Mesendoderm (in vitro differentiated cells): ENCODE measurements at regions not wholly inside any gene's neighbourhood (a gene's known extent, or its start where the extent isn't known, plus 50 kb on each side); places are given as distances from the start of the nearest gene placed in this dataset.
A peak's percentile ranks its signal among the peaks of the same experiment; 100 is the strongest.
"Not testable (repeated sequence)": the region's sequence is repeated elsewhere in the genome, so short reads cannot be mapped to it uniquely, and the experiment has no call there.

Experiments
- DNase-seq: peaks from one replicate; pipeline ENCODE4 v3.0.0; 2013
- H2AK5ac ChIP-seq: 2 replicates; pipeline ENCODE4 v1.6.1; 2013; ENCODE audit warnings: low read length, inconsistent platforms
- H2BK120ac ChIP-seq: 2 replicates; pipeline ENCODE4 v1.6.1; 2013; ENCODE audit warnings: low read depth, mild to moderate bottlenecking, low read length, moderate library complexity, mixed read lengths
- H2BK15ac ChIP-seq: replicated peaks from 2 replicates; pipeline ENCODE4 v1.6.1; 2013; ENCODE audit warnings: low read depth, mild to moderate bottlenecking, moderate library complexity
- H2BK5ac ChIP-seq: 2 replicates; pipeline ENCODE4 v1.6.1; 2013; ENCODE audit warnings: low read length, inconsistent platforms
- H3K18ac ChIP-seq: 2 replicates; pipeline ENCODE4 v1.6.1; 2013; ENCODE audit warnings: mild to moderate bottlenecking, low read length, mixed read lengths
- H3K23ac ChIP-seq: one replicate; pipeline ENCODE4 v1.6.1; 2013; ENCODE audit warnings: low read length
- H3K27ac ChIP-seq: 2 replicates; pipeline ENCODE4 v1.5.1; 2013; ENCODE audit warnings: low read depth, mild to moderate bottlenecking, inconsistent platforms, low read length, moderate library complexity
- H3K27me3 ChIP-seq: 2 replicates; pipeline ENCODE4 v1.6.1; 2013; ENCODE audit warnings: low read length, control low read depth, mild to moderate bottlenecking, inconsistent platforms; ENCODE audit not compliant: insufficient read depth, poor library complexity
- H3K36me3 ChIP-seq: 2 replicates; pipeline ENCODE4 v1.6.1; 2013; ENCODE audit warnings: low read length, inconsistent platforms; ENCODE audit not compliant: control insufficient read depth, insufficient read depth
- H3K4ac ChIP-seq: one replicate; pipeline ENCODE4 v1.6.1; 2013; ENCODE audit warnings: low read depth, mild to moderate bottlenecking, low read length, moderate library complexity
- H3K4me1 ChIP-seq: 2 replicates; pipeline ENCODE4 v1.6.1; 2013; ENCODE audit warnings: low read depth, low read length, inconsistent platforms; ENCODE audit not compliant: control insufficient read depth
- H3K4me2 ChIP-seq: 2 replicates; pipeline ENCODE4 v1.6.1; 2013; ENCODE audit warnings: low read length
- H3K4me3 ChIP-seq: 2 replicates; pipeline ENCODE4 v1.5.1; 2013; ENCODE audit warnings: mild to moderate bottlenecking, low read length
- H3K56ac ChIP-seq: one replicate; pipeline ENCODE4 v1.6.1; 2013; ENCODE audit warnings: low read length
- H3K79me1 ChIP-seq: 2 replicates; pipeline ENCODE4 v1.6.1; 2013; ENCODE audit warnings: low read length, inconsistent platforms
- H3K79me2 ChIP-seq: 2 replicates; pipeline ENCODE4 v1.6.1; 2013; ENCODE audit warnings: mild to moderate bottlenecking, low read length; ENCODE audit not compliant: control insufficient read depth, insufficient read depth
- H3K9ac ChIP-seq: 2 replicates; pipeline ENCODE4 v1.6.1; 2013; ENCODE audit warnings: low read length, inconsistent platforms
- H4K5ac ChIP-seq: one replicate; pipeline ENCODE4 v1.6.1; 2013; ENCODE audit warnings: low read length
- H4K8ac ChIP-seq: one replicate; pipeline ENCODE4 v1.6.1; 2013; ENCODE audit warnings: low read depth, mild to moderate bottlenecking, control low read depth, low read length, moderate library complexity
- WGBS: extraction: QIAGEN DNeasy Blood & Tissue Kit; methylation state at CpG from one replicate; pipeline ENCODE4 v1.1.7; 2013; ENCODE audit warnings: low lambda C conversion rate, missing lambda C conversion rate; ENCODE audit not compliant: insufficient coverage; ENCODE audit errors: extremely low coverage; 5-methylcytosine and 5-hydroxymethylcytosine counted together

- H2BK120ac ChIP-seq, result no peak overlapping the region
- H3K36me3 ChIP-seq, result no peaks in the 10 kb centered on the region
- no CpG with 5 or more reads among the region's 53 CpGs for WGBS
- peak overlapping the region; percentile 31 for H3K4me2 ChIP-seq
- no peak overlapping the region for H4K8ac ChIP-seq
- no peak overlapping the region for H3K23ac ChIP-seq
- peak overlapping the region; percentile 42 for H3K56ac ChIP-seq
- H3K4me3 ChIP-seq, result no peak overlapping the region
- DNase-seq, result peak; percentile 44
- no peaks in the 10 kb centered on the region for H3K79me1 ChIP-seq
- H4K5ac ChIP-seq, result no peak overlapping the region
- H3K79me2 ChIP-seq, result no peaks in the 10 kb centered on the region
- H3K4ac ChIP-seq, result no peak overlapping the region
- H3K27ac ChIP-seq, result no peak overlapping the region
- H3K27me3 ChIP-seq, result peaks cover 1% of the 10 kb centered on the region
- H3K4me1 ChIP-seq, result no peaks in the 10 kb centered on the region
- peak overlapping the region; percentile 92 for H3K18ac ChIP-seq
- H2BK15ac ChIP-seq, result no peak overlapping the region
- no peak overlapping the region for H2AK5ac ChIP-seq
- no peak overlapping the region for H2BK5ac ChIP-seq
- H3K9ac ChIP-seq, result peak overlapping the region; percentile 29
These were observed 124.1 kb downstream of the ANKRD30BL start for GRCh38 chr2:132037527-132038178.

GRCh38 chr2:132034646-132035045 lies 127.1 kb downstream of the ANKRD30BL start:
- DNase-seq, result no peak
- no peaks in the 10 kb centered on the region for H3K79me2 ChIP-seq
- H3K23ac ChIP-seq, result no peak overlapping the region
- no peak overlapping the region for H2BK5ac ChIP-seq
- H4K8ac ChIP-seq, result no peak overlapping the region
- H3K56ac ChIP-seq, result no peak overlapping the region
- no peak overlapping the region for H4K5ac ChIP-seq
- H3K4me2 ChIP-seq, result no peak overlapping the region
- H3K4ac ChIP-seq, result no peak overlapping the region
- H3K79me1 ChIP-seq, result no peaks in the 10 kb centered on the region
- H3K4me3 ChIP-seq, result no peak overlapping the region
- peaks cover 1% of the 10 kb centered on the region for H3K27me3 ChIP-seq
- no peak overlapping the region for H2BK120ac ChIP-seq
- H3K36me3 ChIP-seq, result no peaks in the 10 kb centered on the region
- H3K18ac ChIP-seq, result no peak overlapping the region
- no peak overlapping the region for H3K9ac ChIP-seq
- WGBS, result 100% methylated on average over 2 of the region's 2 CpGs
- H2AK5ac ChIP-seq, result no peak overlapping the region
- H3K4me1 ChIP-seq, result no peaks in the 10 kb centered on the region
- H2BK15ac ChIP-seq, result no peak overlapping the region
- H3K27ac ChIP-seq, result no peak overlapping the region

GRCh38 chr2:132033949-132034348 lies 127.8 kb downstream of the ANKRD30BL start:
- no peak for DNase-seq
- no peak overlapping the region for H3K4me3 ChIP-seq
- H2BK5ac ChIP-seq, result no peak overlapping the region
- no peaks in the 10 kb centered on the region for H3K4me1 ChIP-seq
- H4K8ac ChIP-seq, result no peak overlapping the region
- no peak overlapping the region for H3K27ac ChIP-seq
- H3K4ac ChIP-seq, result no peak overlapping the region
- no peak overlapping the region for H3K9ac ChIP-seq
- H3K18ac ChIP-seq, result no peak overlapping the region
- H2AK5ac ChIP-seq, result no peak overlapping the region
- WGBS, result 100% methylated on average over 2 of the region's 2 CpGs
- H3K56ac ChIP-seq, result no peak overlapping the region
- no peaks in the 10 kb centered on the region for H3K79me2 ChIP-seq
- H2BK15ac ChIP-seq, result no peak overlapping the region
- no peak overlapping the region for H3K4me2 ChIP-seq
- peaks cover 1% of the 10 kb centered on the region for H3K27me3 ChIP-seq
- no peaks in the 10 kb centered on the region for H3K79me1 ChIP-seq
- no peaks in the 10 kb centered on the region for H3K36me3 ChIP-seq
- no peak overlapping the region for H3K23ac ChIP-seq
- no peak overlapping the region for H4K5ac ChIP-seq
- no peak overlapping the region for H2BK120ac ChIP-seq

- Histone ChIP-seq H3K27me3 (peaks cover 1% of the 10 kb centered on the region), H3K4me1 (no peaks in the 10 kb centered on the region), H3K79me2 (no peaks in the 10 kb centered on the region), H4K5ac (no peak overlapping the region), H3K56ac (no peak overlapping the region), H3K23ac (no peak overlapping the region), H2BK15ac (no peak overlapping the region), H3K27ac (no peak overlapping the region), H2AK5ac (no peak overlapping the region), H3K18ac (no peak overlapping the region), H2BK120ac (no peak overlapping the region), H3K4me3 (no peak overlapping the region), H4K8ac (no peak overlapping the region), H3K4me2 (no peak overlapping the region), H2BK5ac (no peak overlapping the region), H3K9ac (no peak overlapping the region), H3K36me3 (no peaks in the 10 kb centered on the region), H3K4ac (no peak overlapping the region), H3K79me1 (no peaks in the 10 kb centered on the region)
- WGBS, result 100% methylated on average over 2 of the region's 2 CpGs
- DNase-seq, result no peak
These were observed 128.4 kb downstream of the ANKRD30BL start for GRCh38 chr2:132033365-132033764.

- H3K4me3 ChIP-seq, H3K18ac ChIP-seq, H3K9ac ChIP-seq, H2BK15ac ChIP-seq, H3K4me2 ChIP-seq, H3K36me3 ChIP-seq, H3K27ac ChIP-seq, H2BK5ac ChIP-seq, H3K56ac ChIP-seq, H3K4me1 ChIP-seq, H3K79me1 ChIP-seq, H3K4ac ChIP-seq, H2AK5ac ChIP-seq, H3K23ac ChIP-seq, H4K8ac ChIP-seq, DNase-seq, H4K5ac ChIP-seq, H3K27me3 ChIP-seq, H2BK120ac ChIP-seq, H3K79me2 ChIP-seq: not testable (repeated sequence)
- no CpG with 5 or more reads among the region's 1 CpG for WGBS
These were observed 149.7 kb downstream of the ANKRD30BL start for GRCh38 chr2:132012046-132012445.
